Mucosa of descending colon (tissue), 3 donors: ENCODE measurements at regions not wholly inside any gene's neighbourhood (a gene's known extent, or its start where the extent isn't known, plus 50 kb on each side); places are given as distances from the start of the nearest gene placed in this dataset.

Source experiments
- ATAC-seq: fragments of 200-7000 bp; cut with Tn5 transposase; one replicate; pipeline ENCODE4 v1.9.1; 2020; ENCODE audit warnings: mild to moderate bottlenecking, moderate library complexity
- DNase-seq, 3 donors: peaks; one replicate each; pipeline ENCODE4 v3.0.0-alpha.2; 2020
- H3K36me3 ChIP-seq: fragments of 200-600 bp; one replicate; pipeline ENCODE4 v1.8.0; 2021; ENCODE audit warnings: low read depth, mild to moderate bottlenecking
- H3K4me1 ChIP-seq: fragments of 200-600 bp; one replicate; pipeline ENCODE4 v1.8.0; 2021; ENCODE audit warnings: low read depth, mild to moderate bottlenecking
- H3K4me3 ChIP-seq: fragments of 200-600 bp; one replicate; pipeline ENCODE4 v1.8.0; 2021; ENCODE audit warnings: mild to moderate bottlenecking
- H3K9me3 ChIP-seq: fragments of 200-600 bp; one replicate; pipeline ENCODE4 v1.8.0; 2021; ENCODE audit warnings: mild to moderate bottlenecking
- intact Hi-C, 2 donors: fragments of 100-400 bp; cut with DNase I in 1 of 2; cut with micrococcal nuclease in 1 of 2; formaldehyde crosslinking; loops; one replicate each; pipeline versions ENCODE4 v1.11.0 to v1.11.1; 2022; cut with DNase I, micrococcal nuclease
- TF ChIP-seq, protein P1 (sequence below): fragments of 200-600 bp; IDR thresholded peaks from one replicate; pipeline ENCODE4 v1.8.0; 2022; ENCODE audit warnings: antibody characterized with exemption, mild to moderate bottlenecking
- donor health status: DM: no; HTN: no; CAD: no; lungs with moderate emphysema.
- donor health status: DM: no; HTN: no; CAD: no.
- donor health status: DM: no; HTN: yes; CAD: no.

DNA sequence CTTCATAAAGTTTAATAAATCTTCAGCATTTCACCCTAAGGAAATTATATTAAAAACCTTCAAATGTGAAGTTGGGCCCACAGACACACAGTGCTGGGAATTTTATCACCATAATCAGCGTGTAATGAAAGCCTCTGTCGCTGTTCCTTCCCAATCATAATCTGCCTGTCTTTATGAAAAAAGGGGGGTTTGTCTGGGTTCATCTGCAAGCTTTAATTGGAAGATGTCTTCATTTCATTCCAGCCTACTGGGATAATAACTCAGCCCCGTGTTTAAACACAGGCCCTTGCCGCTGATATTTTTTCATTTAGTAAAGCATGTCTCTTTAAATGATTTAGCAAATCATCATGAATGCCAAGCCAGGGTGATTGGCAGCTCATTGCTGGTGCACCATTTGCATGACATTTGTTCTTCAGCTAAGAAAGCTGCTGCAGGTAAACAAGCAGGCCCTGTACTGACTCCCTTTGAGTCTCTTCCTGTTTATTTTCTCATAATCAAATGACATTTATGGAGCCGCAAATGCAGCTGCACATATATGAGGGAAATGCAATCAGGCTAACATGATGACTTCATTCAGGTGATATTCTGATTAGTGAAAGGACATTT is 362.9 kb upstream of the TLE4 start:
- intact Hi-C loops = no loop called here
- DNase-seq (no peak), ATAC-seq (no peak)
- H3K36me3 ChIP-seq = no peaks in the 10 kb centered on the region
- H3K4me1 ChIP-seq = no peaks in the 10 kb centered on the region
- H3K9me3 ChIP-seq = no peaks in the 10 kb centered on the region
- no peak overlapping the region for H3K4me3 ChIP-seq
- TF ChIP-seq, protein P1, sequence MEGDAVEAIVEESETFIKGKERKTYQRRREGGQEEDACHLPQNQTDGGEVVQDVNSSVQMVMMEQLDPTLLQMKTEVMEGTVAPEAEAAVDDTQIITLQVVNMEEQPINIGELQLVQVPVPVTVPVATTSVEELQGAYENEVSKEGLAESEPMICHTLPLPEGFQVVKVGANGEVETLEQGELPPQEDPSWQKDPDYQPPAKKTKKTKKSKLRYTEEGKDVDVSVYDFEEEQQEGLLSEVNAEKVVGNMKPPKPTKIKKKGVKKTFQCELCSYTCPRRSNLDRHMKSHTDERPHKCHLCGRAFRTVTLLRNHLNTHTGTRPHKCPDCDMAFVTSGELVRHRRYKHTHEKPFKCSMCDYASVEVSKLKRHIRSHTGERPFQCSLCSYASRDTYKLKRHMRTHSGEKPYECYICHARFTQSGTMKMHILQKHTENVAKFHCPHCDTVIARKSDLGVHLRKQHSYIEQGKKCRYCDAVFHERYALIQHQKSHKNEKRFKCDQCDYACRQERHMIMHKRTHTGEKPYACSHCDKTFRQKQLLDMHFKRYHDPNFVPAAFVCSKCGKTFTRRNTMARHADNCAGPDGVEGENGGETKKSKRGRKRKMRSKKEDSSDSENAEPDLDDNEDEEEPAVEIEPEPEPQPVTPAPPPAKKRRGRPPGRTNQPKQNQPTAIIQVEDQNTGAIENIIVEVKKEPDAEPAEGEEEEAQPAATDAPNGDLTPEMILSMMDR = no peak

DNA sequence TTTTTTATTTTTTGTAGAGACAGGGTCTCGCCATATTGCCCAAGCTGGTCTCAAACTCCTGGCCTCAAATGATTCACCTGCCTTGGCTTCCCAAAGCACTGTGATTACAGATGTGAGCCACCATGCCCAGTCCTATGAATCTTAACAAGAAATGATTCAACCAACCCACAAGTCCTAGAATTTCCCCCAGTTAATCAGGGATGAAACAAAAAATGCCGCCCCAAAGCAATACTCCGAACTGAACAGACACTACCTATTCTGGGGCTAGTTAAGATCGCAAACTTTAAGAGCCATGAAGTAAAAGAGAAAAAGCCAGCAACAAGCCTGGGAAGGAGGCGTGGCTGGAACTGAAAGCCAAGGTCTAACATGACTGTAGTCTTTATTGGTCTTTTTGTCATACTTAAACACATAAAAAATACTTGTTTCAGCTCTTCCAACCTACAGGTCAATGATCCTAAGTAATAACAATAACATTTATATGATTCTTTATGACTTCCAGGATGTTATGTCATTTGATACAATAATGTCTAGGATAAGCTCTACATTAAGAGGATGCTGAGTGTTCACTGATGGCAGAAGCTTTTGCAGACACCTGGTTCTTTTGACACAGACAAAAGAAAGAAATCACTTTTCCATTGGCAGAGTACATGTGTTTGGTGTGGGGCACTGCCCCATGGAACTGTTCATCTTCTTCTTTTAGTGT is 361.1 kb upstream of the TLE4 start:
- H3K4me3 ChIP-seq = no peak overlapping the region
- TF ChIP-seq, protein P1 = no peak
- intact Hi-C loops = no loop called here
- ATAC-seq = no peak
- H3K36me3 ChIP-seq = no peaks in the 10 kb centered on the region
- no peaks in the 10 kb centered on the region for H3K9me3 ChIP-seq
- no peak for DNase-seq
- no peaks in the 10 kb centered on the region for H3K4me1 ChIP-seq

DNA sequence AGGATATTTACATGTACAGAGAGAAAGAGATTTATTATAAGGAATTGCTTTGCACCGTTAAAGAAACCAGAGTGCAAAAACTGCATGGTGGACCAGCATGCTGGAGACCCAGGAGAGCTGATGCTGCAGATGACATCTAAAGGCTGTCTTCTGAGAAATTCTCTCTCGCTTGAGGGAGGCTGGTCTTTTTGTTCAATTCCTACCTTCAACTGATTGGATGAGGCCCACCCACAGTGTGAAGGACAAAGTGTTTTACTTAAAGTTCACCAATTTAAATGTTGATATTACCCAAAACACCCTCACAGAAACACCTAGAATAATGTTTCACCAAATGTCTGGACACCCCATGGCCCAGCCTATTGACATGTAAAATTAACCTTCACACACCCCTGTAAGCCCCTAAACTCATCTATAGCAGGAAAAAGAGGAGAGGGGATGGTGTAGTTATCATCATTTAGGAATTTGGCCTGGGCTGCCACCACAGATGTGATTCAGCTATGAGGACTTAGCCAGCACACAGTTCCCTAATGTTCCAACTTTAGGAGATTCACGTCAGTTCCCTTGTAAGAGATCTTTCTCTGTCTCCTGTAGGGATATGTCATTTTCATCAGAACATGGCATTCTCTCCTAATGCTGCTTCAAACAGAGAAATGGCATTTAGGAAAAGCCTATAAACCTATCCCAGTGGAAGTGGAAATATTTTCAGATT is 358.2 kb upstream of the TLE4 start:
- H3K4me1 ChIP-seq = no peaks in the 10 kb centered on the region
- no peak overlapping the region for H3K4me3 ChIP-seq
- H3K9me3 ChIP-seq = no peaks in the 10 kb centered on the region
- ATAC-seq = no peak
- no peak for DNase-seq
- TF ChIP-seq, protein P1 = no peak
- intact Hi-C loops = no loop called here
- no peaks in the 10 kb centered on the region for H3K36me3 ChIP-seq

DNA sequence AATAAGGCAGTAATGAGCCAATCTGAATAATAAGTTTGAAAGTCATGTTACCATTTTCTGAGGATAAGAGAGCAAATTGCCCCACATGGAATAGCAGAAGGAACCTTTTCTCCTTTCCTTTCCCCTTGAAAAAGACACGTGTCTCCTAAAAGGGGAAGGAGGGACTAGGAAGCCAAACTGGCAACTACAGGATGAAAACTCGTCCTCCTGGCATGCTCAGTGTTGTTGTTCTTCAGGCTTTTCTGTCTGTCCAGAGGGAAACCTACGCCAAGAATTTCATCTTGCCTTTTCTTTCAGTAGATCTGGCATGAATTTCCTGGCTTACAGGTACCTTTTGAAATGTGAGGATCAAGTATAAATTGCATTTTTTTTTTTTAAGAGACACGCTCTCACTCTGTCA is 355.9 kb upstream of the TLE4 start:
- no peak for ATAC-seq
- Histone ChIP-seq H3K9me3 (no peaks in the 10 kb centered on the region), H3K36me3 (no peaks in the 10 kb centered on the region), H3K4me1 (no peaks in the 10 kb centered on the region), H3K4me3 (no peak overlapping the region)
- DNase-seq = no peak
- intact Hi-C loops = no loop called here
- TF ChIP-seq, protein P1 = no peak

DNA sequence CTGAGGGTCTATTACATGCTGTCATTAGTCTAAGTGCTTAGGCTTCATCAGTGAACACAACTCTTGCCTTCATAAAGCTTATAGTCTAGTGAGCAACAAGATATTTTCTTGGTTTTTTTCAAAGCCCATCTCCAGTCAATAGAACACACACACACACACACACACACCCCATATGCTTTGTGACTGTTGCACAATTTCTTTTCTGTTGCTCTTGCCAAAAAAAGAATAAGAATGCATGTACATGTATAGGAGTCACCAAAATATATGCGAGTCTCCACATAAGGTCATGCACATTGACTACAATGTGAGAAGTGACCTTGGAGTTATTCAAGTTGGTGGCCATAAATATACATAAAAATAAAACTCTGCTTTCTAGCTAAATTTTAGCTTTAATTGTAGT is 351.5 kb upstream of the TLE4 start:
- Histone ChIP-seq H3K36me3 (no peaks in the 10 kb centered on the region), H3K4me3 (no peak overlapping the region), H3K9me3 (no peaks in the 10 kb centered on the region), H3K4me1 (no peaks in the 10 kb centered on the region)
- intact Hi-C loops = no loop called here
- ATAC-seq (no peak), DNase-seq (no peak)
- TF ChIP-seq, protein P1 = no peak
